H9 (cell line): ENCODE measurements at regions not wholly inside any gene's neighbourhood (a gene's known extent, or its start where the extent isn't known, plus 50 kb on each side); places are given as distances from the start of the nearest gene placed in this dataset.
"Not testable (repeated sequence)": the region's sequence is repeated elsewhere in the genome, so short reads cannot be mapped to it uniquely, and the experiment has no call there.

Source experiments
- DNase-seq: peaks from one replicate; pipeline ENCODE4 v3.0.0-alpha.2; 2017
- H2AFZ ChIP-seq: one replicate; pipeline ENCODE4 v1.6.1; 2013; ENCODE audit warnings: mild to moderate bottlenecking, low read length, control low read depth, moderate library complexity
- H2AK5ac ChIP-seq: 2 replicates; pipeline ENCODE4 v1.6.1; 2013; ENCODE audit warnings: low read length, control low read depth, mixed read lengths; ENCODE audit not compliant: insufficient read length
- H2BK120ac ChIP-seq: one replicate; pipeline ENCODE4 v1.6.1; 2013; ENCODE audit warnings: low read depth, mild to moderate bottlenecking, low read length, control low read depth, inconsistent platforms; ENCODE audit not compliant: poor library complexity, severe bottlenecking
- H2BK12ac ChIP-seq: 2 replicates; pipeline ENCODE4 v1.6.1; 2013; ENCODE audit warnings: low read length, control low read depth, mixed read lengths, low read depth; ENCODE audit not compliant: insufficient read length
- H2BK15ac ChIP-seq: 2 replicates; pipeline ENCODE4 v1.6.1; 2013; ENCODE audit warnings: low read depth, low read length, control low read depth
- H2BK20ac ChIP-seq: one replicate; pipeline ENCODE4 v1.6.1; 2013; ENCODE audit warnings: low read depth, mild to moderate bottlenecking, low read length, control low read depth, inconsistent platforms; ENCODE audit not compliant: poor library complexity, severe bottlenecking
- H2BK5ac ChIP-seq: 2 replicates; pipeline ENCODE4 v1.6.1; 2013; ENCODE audit warnings: low read length, control low read depth, mixed read lengths; ENCODE audit not compliant: insufficient read length
- H3K14ac ChIP-seq: 2 replicates; pipeline ENCODE4 v1.6.1; 2013; ENCODE audit warnings: low read length, control low read depth; ENCODE audit not compliant: insufficient read depth
- H3K18ac ChIP-seq: 2 replicates; pipeline ENCODE4 v1.6.1; 2013; ENCODE audit warnings: low read depth, mild to moderate bottlenecking, mixed read lengths, low read length, control low read depth; ENCODE audit not compliant: insufficient read length
- H3K23ac ChIP-seq: 2 replicates; pipeline ENCODE4 v1.6.1; 2013; ENCODE audit warnings: low read length, control low read depth, mixed read lengths, low read depth; ENCODE audit not compliant: insufficient read length
- H3K23me2 ChIP-seq: 2 replicates; pipeline ENCODE4 v1.6.1; 2013; ENCODE audit warnings: low read depth, mild to moderate bottlenecking, mixed read lengths, low read length, control low read depth; ENCODE audit not compliant: insufficient read length, poor library complexity, severe bottlenecking
- H3K27ac ChIP-seq: 2 replicates; pipeline ENCODE4 v1.5.1; 2013; ENCODE audit warnings: low read length, control low read depth, mixed read lengths, low read depth; ENCODE audit not compliant: insufficient read length
- H3K27me3 ChIP-seq: 2 replicates; pipeline ENCODE4 v1.6.1; 2013; ENCODE audit warnings: low read length, control low read depth, inconsistent platforms; ENCODE audit not compliant: insufficient read depth
- H3K4ac ChIP-seq: 2 replicates; pipeline ENCODE4 v1.6.1; 2013; ENCODE audit warnings: low read depth, mild to moderate bottlenecking, control low read depth, inconsistent platforms, low read length, moderate library complexity
- H3K4me1 ChIP-seq: 2 replicates; pipeline ENCODE4 v1.6.1; 2013; ENCODE audit warnings: low read length, control low read depth, inconsistent platforms; ENCODE audit not compliant: insufficient read depth
- H3K4me2 ChIP-seq: 2 replicates; pipeline ENCODE4 v1.6.1; 2013; ENCODE audit warnings: low read length, control low read depth, mixed read lengths; ENCODE audit not compliant: insufficient read length, insufficient read depth
- H3K56ac ChIP-seq: 2 replicates; pipeline ENCODE4 v1.6.1; 2013; ENCODE audit warnings: low read depth, mild to moderate bottlenecking, mixed read lengths, low read length, control low read depth; ENCODE audit not compliant: insufficient read length
- H3K79me1 ChIP-seq: 2 replicates; pipeline ENCODE4 v1.6.1; 2013; ENCODE audit warnings: low read depth, mild to moderate bottlenecking, moderate library complexity, low read length, control low read depth, inconsistent platforms; ENCODE audit not compliant: insufficient read depth, poor library complexity, severe bottlenecking
- H3K79me2 ChIP-seq: 2 replicates; pipeline ENCODE4 v1.6.1; 2013; ENCODE audit warnings: low read length, control low read depth, inconsistent platforms; ENCODE audit not compliant: insufficient read depth
- H3K9ac ChIP-seq: 2 replicates; pipeline ENCODE4 v1.6.1; 2013; ENCODE audit warnings: low read length, control low read depth, mixed read lengths; ENCODE audit not compliant: insufficient read length; ENCODE audit errors: extremely low read depth
- H3K9me3 ChIP-seq: one replicate; pipeline ENCODE4 v1.6.1; 2013; ENCODE audit warnings: low read depth, low read length, inconsistent platforms; ENCODE audit not compliant: control insufficient read depth
- H3T11ph ChIP-seq: one replicate; pipeline ENCODE4 v1.6.1; 2013; ENCODE audit warnings: mild to moderate bottlenecking, low read length, control low read depth, inconsistent platforms
- H4K20me1 ChIP-seq: one replicate; pipeline ENCODE4 v1.6.1; 2013; ENCODE audit not compliant: control insufficient read depth, insufficient read length, insufficient read depth
- H4K5ac ChIP-seq: 2 replicates; pipeline ENCODE4 v1.6.1; 2013; ENCODE audit warnings: low read depth, mild to moderate bottlenecking, mixed read lengths, low read length, control low read depth; ENCODE audit not compliant: insufficient read length
- H4K8ac ChIP-seq: replicated peaks from 2 replicates; pipeline ENCODE4 v1.6.1; 2013; ENCODE audit warnings: low read length, control low read depth, mixed read lengths, low read depth; ENCODE audit not compliant: insufficient read length
- H4K91ac ChIP-seq: 2 replicates; pipeline ENCODE4 v1.6.1; 2013; ENCODE audit warnings: low read depth, mild to moderate bottlenecking, moderate library complexity, mixed read lengths, low read length, control low read depth; ENCODE audit not compliant: insufficient read length
- H3K27ac Mint-ChIP-seq, 3 experiments: 2 replicates in 2 of 3; 3 replicates in 1 of 3; pipeline ENCODE4 v1.8.0; 2020 to 2021; ENCODE audit warnings: mixed read lengths in 3 of 3, mild to moderate bottlenecking in 1 of 3, moderate library complexity in 1 of 3
- H3K27me3 Mint-ChIP-seq: 2 replicates; pipeline ENCODE4 v1.8.0; 2021; ENCODE audit warnings: low read depth, mild to moderate bottlenecking, moderate library complexity, mixed read lengths
- H3K36me3 Mint-ChIP-seq, 3 experiments: 2 replicates in 2 of 3; 3 replicates in 1 of 3; pipeline ENCODE4 v1.8.0; 2020 to 2021; ENCODE audit warnings: low read depth in 3 of 3, mixed read lengths in 3 of 3; ENCODE audit not compliant: insufficient read depth in 1 of 3
- H3K4me1 Mint-ChIP-seq, 2 experiments: 2 replicates each; pipeline ENCODE4 v1.8.0; 2020; ENCODE audit warnings: mixed read lengths in 2 of 2
- H3K4me3 Mint-ChIP-seq, 2 experiments: 2 replicates in 1 of 2; 3 replicates in 1 of 2; pipeline ENCODE4 v1.8.0; 2020 to 2021; ENCODE audit warnings: mild to moderate bottlenecking in 2 of 2, mixed read lengths in 2 of 2, moderate library complexity in 1 of 2
- H3K9me3 Mint-ChIP-seq, 2 experiments: 2 replicates in 1 of 2; 3 replicates in 1 of 2; pipeline ENCODE4 v1.8.0; 2020; ENCODE audit warnings: mild to moderate bottlenecking in 2 of 2, mixed read lengths in 2 of 2, moderate library complexity in 1 of 2
- WGBS: extraction: QIAGEN DNeasy Blood & Tissue Kit; methylation state at CpG from one replicate; pipeline ENCODE4 v1.1.7; 2013; ENCODE audit warnings: missing lambda C conversion rate, low lambda C conversion rate, mixed read lengths; ENCODE audit not compliant: insufficient read length; ENCODE audit errors: extremely low coverage; 5-methylcytosine and 5-hydroxymethylcytosine counted together
- TF ChIP-seq, protein P1 (sequence below): fragments of 200-600 bp; sonication (generic); conservative IDR thresholded peaks from 3 replicates; pipeline ENCODE4 v1.8.0; 2021; ENCODE audit warnings: antibody characterized with exemption, mild to moderate bottlenecking

DNA sequence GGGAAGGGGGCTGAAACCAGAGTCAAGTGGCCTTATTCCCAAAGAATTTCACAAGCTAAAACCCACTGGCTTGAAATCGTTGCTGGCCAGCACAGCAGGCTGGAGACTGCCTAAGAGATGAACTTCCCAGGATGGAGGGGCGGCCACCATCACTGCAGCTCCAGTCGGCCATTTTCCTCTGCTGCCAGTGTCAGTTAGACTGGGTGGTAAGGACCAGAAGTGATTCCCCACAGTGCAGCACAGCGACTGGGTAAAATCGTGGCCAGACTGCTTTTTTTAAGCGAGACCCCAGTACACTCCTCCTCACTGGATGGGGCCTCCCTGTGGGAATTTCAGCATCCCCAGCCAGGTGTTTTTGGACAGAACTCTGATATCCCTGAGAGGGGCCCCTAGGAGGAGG, 428.0 kb downstream of the SPIN4 start:
- no peak overlapping the region for H3K27ac ChIP-seq
- no peak overlapping the region for H3K56ac ChIP-seq
- no peak overlapping the region for H4K8ac ChIP-seq
- H3K18ac ChIP-seq, result no peak overlapping the region
- H2BK120ac ChIP-seq, result no peak overlapping the region
- H3K23ac ChIP-seq, result no peak overlapping the region
- no peaks in the 10 kb centered on the region for H3K4me1 ChIP-seq
- no peak overlapping the region for H3K4me2 ChIP-seq
- H4K5ac ChIP-seq, result no peak overlapping the region
- H2AK5ac ChIP-seq, result no peak overlapping the region
- H3K36me3 Mint-ChIP-seq, result peaks cover 4 to 15% (median 10%) of the 10 kb centered on the region in 3 experiments; a peak in 6 of 7 replicates
- no peak overlapping the region for H2AFZ ChIP-seq
- H4K20me1 ChIP-seq, result no peaks in the 10 kb centered on the region
- H3K79me2 ChIP-seq, result no peaks in the 10 kb centered on the region
- no peak overlapping the region for H2BK5ac ChIP-seq
- DNase-seq, result no peak
- H4K91ac ChIP-seq, result no peak overlapping the region
- no peaks in the 10 kb centered on the region for H3K79me1 ChIP-seq
- H3T11ph ChIP-seq, result no peak overlapping the region
- H3K4me3 Mint-ChIP-seq, result no peak overlapping the region
- peaks cover 81 to 84% of the 10 kb centered on the region in 2 experiments for H3K9me3 Mint-ChIP-seq
- no peaks in the 10 kb centered on the region for H3K4me1 Mint-ChIP-seq
- no peak overlapping the region for H2BK12ac ChIP-seq
- WGBS, result no CpG with 5 or more reads among the region's 6 CpGs
- TF ChIP-seq, protein P1, sequence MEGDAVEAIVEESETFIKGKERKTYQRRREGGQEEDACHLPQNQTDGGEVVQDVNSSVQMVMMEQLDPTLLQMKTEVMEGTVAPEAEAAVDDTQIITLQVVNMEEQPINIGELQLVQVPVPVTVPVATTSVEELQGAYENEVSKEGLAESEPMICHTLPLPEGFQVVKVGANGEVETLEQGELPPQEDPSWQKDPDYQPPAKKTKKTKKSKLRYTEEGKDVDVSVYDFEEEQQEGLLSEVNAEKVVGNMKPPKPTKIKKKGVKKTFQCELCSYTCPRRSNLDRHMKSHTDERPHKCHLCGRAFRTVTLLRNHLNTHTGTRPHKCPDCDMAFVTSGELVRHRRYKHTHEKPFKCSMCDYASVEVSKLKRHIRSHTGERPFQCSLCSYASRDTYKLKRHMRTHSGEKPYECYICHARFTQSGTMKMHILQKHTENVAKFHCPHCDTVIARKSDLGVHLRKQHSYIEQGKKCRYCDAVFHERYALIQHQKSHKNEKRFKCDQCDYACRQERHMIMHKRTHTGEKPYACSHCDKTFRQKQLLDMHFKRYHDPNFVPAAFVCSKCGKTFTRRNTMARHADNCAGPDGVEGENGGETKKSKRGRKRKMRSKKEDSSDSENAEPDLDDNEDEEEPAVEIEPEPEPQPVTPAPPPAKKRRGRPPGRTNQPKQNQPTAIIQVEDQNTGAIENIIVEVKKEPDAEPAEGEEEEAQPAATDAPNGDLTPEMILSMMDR, result no peak
- no peak overlapping the region for H3K14ac ChIP-seq
- no peaks in the 10 kb centered on the region for H3K23me2 ChIP-seq
- peaks cover 2% of the 10 kb centered on the region; the same call in 1 of the 2 replicates for H3K27me3 Mint-ChIP-seq
- no peaks in the 10 kb centered on the region for H3K27me3 ChIP-seq
- peaks cover 49% of the 10 kb centered on the region for H3K9me3 ChIP-seq
- H3K4ac ChIP-seq, result no peak overlapping the region
- no peak overlapping the region for H3K27ac Mint-ChIP-seq
- H3K9ac ChIP-seq, result no peak overlapping the region
- H2BK15ac ChIP-seq, result no peak overlapping the region
- no peak overlapping the region for H2BK20ac ChIP-seq

DNA sequence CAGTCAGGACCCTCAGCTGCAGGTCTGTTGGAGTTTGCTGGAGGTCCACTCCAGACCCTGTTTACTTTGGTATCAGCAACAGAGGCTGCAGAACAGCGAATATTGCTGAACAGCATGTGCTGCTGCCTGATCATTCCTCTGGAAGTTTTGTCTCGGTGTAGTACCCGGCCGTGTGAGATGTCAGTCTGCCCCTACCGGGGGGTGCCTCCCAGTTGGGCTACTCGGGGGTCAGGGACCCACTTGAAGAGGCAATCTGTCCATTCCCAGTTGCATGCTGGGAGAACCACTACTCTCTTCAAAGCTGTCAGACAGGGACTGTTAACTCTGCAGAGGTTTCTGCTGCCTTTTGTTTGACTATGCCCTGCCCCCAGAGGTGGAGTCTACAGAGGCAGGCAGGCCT, 444.9 kb downstream of the SPIN4 start:
- H4K8ac ChIP-seq, H3K79me2 ChIP-seq, H3K27me3 Mint-ChIP-seq, H3K23me2 ChIP-seq, H2AFZ ChIP-seq, DNase-seq, H3K4me2 ChIP-seq, H2BK12ac ChIP-seq, H4K20me1 ChIP-seq, H3K4ac ChIP-seq, H2BK20ac ChIP-seq, H3K27me3 ChIP-seq, H2AK5ac ChIP-seq, H3K27ac Mint-ChIP-seq, H4K5ac ChIP-seq, H4K91ac ChIP-seq, H3K79me1 ChIP-seq, H3K9ac ChIP-seq, H3K4me1 ChIP-seq, H3K56ac ChIP-seq, H3K23ac ChIP-seq, H3K4me3 Mint-ChIP-seq, H3K14ac ChIP-seq, H2BK5ac ChIP-seq, H2BK120ac ChIP-seq, H2BK15ac ChIP-seq, H3K18ac ChIP-seq, H3K4me1 Mint-ChIP-seq, H3T11ph ChIP-seq, H3K27ac ChIP-seq: not testable (repeated sequence)
- peaks cover 75 to 89% of the 10 kb centered on the region in 2 experiments for H3K9me3 Mint-ChIP-seq
- H3K9me3 ChIP-seq, result peaks cover 10% of the 10 kb centered on the region
- no CpG with 5 or more reads among the region's 6 CpGs for WGBS
- peaks cover 8 to 31% (median 15%) of the 10 kb centered on the region in 3 experiments; a peak in 6 of 7 replicates for H3K36me3 Mint-ChIP-seq
